GM13976 (cell line): ENCODE measurements at regions not wholly inside any gene's neighbourhood (a gene's known extent, or its start where the extent isn't known, plus 50 kb on each side); places are given as distances from the start of the nearest gene placed in this dataset.

Experiments used
- DNase-seq: peaks from one replicate; pipeline ENCODE4 v3.0.0; 2012; ENCODE audit warnings: low spot score
- in situ Hi-C: fragments of 300-500 bp; cut with MboI; formaldehyde crosslinking; loops from one replicate; pipeline ENCODE4 v1.12.0; 2022; ENCODE audit warnings: low sequenced_read_pairs, mixed read lengths, inconsistent platforms; ENCODE audit not compliant: unreplicated experiment
- TF ChIP-seq, protein P1 (sequence below): IDR thresholded peaks from 2 replicates; pipeline ENCODE4 v1.5.1; 2012; ENCODE audit warnings: borderline replicate concordance, mild to moderate bottlenecking; ENCODE audit not compliant: insufficient read depth; ENCODE audit errors: extremely low read depth, missing control alignments, control extremely low read depth

DNA sequence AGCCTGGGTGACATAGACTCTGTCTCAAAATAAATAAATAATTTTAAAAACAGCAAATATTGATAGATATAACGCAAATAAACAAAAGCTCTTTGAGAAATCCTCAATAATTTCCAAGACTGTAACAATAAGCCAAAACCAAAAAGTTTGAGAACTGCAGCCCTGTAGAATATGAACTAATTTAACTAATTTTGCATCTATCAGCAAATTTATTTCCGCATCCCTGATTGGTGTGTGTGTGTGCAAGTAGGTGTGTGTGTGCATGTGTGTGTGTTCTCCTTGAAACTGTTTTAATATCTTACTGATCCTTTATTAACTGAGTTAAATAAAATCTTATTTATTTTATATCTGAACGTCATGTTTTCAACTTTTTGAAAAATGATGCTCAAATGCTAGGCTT lies 67.0 kb upstream of the ISX start:
- in situ Hi-C loops: no loop called here
- TF ChIP-seq, protein P1, sequence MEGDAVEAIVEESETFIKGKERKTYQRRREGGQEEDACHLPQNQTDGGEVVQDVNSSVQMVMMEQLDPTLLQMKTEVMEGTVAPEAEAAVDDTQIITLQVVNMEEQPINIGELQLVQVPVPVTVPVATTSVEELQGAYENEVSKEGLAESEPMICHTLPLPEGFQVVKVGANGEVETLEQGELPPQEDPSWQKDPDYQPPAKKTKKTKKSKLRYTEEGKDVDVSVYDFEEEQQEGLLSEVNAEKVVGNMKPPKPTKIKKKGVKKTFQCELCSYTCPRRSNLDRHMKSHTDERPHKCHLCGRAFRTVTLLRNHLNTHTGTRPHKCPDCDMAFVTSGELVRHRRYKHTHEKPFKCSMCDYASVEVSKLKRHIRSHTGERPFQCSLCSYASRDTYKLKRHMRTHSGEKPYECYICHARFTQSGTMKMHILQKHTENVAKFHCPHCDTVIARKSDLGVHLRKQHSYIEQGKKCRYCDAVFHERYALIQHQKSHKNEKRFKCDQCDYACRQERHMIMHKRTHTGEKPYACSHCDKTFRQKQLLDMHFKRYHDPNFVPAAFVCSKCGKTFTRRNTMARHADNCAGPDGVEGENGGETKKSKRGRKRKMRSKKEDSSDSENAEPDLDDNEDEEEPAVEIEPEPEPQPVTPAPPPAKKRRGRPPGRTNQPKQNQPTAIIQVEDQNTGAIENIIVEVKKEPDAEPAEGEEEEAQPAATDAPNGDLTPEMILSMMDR: no peak
- DNase-seq: no peak

DNA sequence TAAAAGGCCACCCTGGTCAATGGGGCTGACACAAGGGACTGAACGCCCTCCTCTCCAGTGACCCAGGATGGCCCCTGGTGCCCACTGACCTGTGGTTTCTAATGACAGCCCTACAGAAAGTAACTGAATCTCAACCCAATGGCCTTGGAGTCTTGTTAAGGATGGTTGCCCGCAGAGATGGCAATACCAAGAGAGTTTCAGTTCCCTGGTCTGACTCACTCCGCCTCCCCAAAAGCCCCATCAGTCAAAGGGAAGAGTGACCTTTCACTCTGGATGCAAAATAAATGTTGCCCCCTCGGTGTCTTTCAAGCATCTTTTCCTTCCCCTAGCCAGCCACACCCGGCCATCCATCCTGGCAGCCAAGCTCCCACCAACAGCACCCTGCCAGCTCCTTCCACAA lies 57.7 kb upstream of the ISX start:
- in situ Hi-C loops: no loop called here
- DNase-seq: no peak
- TF ChIP-seq, protein P1: no peak

DNA sequence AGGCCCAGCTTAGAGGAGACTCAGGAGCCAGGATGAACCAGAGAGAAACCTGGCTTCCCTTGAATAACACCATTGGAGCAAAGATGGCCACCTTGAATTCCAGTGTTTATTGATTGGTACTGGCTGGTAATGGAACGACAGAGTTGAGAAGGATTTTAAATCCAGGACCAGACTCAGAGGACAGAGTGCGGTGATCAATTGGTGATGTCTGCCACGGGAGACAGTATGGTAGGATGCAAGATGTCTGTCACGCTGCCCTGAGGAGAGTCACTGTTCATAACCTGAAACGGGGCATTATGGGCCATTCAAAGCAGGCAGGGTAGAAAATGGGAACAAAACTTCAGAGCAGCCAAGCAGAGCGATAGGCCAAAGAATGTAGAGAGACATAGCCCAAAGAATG lies 55.4 kb upstream of the ISX start:
- TF ChIP-seq, protein P1: no peak
- DNase-seq: no peak
- in situ Hi-C loops: loop anchor here (10.0 kb wide), 1 partner anchor 596 kb away; no protein-coding TSS in a partner anchor

DNA sequence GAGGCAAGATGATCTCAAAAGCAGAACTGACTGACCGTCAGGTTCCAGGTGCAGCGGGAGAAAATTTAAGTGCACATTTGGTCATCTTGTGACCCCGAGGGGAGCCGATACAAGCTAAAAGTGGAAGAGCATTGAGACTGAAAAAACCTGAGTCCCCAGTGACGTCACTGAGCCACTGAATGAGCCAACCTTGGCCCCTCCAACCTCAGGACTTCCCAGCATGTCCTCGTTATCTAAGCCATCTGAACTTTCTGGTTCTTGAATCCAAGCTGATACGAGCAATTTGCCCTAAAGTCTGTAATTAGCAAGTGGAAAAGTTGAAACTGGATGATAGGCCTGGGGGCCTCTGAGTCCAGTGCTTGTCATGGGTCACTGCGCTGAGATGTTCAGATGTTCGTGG lies 51.1 kb upstream of the ISX start:
- TF ChIP-seq, protein P1: no peak
- no peak for DNase-seq
- in situ Hi-C loops: loop anchor here (10.0 kb wide), 1 partner anchor 600 kb away; no protein-coding TSS in a partner anchor
